ENCODE measurements at regions not wholly inside any gene's neighbourhood (a gene's known extent, or its start where the extent isn't known, plus 50 kb on each side); places are given as distances from the start of the nearest gene placed in this dataset.

DNA sequence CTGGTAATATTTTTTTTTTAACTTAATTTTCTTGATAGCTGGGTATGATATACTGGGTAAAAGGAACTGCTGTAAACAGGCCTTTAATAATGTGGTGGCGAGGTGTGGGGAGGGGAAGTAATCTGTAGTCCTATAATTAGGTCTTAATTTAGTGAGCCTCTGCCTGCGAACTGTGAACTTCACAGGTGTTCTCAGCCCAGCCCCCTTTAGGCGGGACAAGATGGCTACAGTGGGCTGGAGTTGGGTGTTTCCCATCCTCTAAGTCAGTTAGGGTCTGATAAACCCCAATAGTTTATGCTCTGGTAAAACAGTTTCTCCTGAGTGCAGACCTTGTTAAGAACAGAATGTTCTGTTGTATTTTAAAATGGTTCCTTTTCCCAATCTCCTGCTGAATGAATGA lies 97.6 kb upstream of the SERP2 start:
- TF ChIP-seq ZNF296 (CRISPR knock-in tag; conservative IDR thresholded peaks at IDR 0.05) (no peak), ZNF333 (CRISPR knock-in tag; IDR thresholded peaks at IDR 0.05; ENCODE audit: borderline replicate concordance) (no peak), GABPA (IDR thresholded peaks at IDR 0.05; ENCODE audit: low read depth, low read length) (no peak), GABPA (CRISPR knock-in tag; IDR thresholded peaks at IDR 0.05; ENCODE audit: low read depth) (no peak), ZNF24 (IDR thresholded peaks at IDR 0.05) (no peak), POLR2A (IDR thresholded peaks at IDR 0.05; ENCODE audit: insufficient read depth in 1 of 2, low read depth in 2 of 2, low read length in 2 of 2) (no peak)
